HCT116 (cell line): ENCODE measurements at regions not wholly inside any gene's neighbourhood (a gene's known extent, or its start where the extent isn't known, plus 50 kb on each side); places are given as distances from the start of the nearest gene placed in this dataset.

Experiments used
- CTCF ChIP-seq, 3 experiments: fragments of 200-600 bp in 1 of 3; sonication (generic) in 1 of 3; IDR thresholded peaks in 2 of 3; conservative IDR thresholded peaks in 1 of 3; 2 replicates each; pipeline ENCODE4 v1.5.1; 2012 to 2017; ENCODE audit warnings: low read depth in 2 of 3, low read length in 2 of 3, antibody characterized with exemption in 1 of 3, borderline replicate concordance in 1 of 3, control low read depth in 1 of 3, mild to moderate bottlenecking in 1 of 3, mixed read lengths in 1 of 3, mixed run types in 1 of 3, moderate library complexity in 1 of 3; ENCODE audit not compliant: insufficient read depth in 1 of 3
- YY1 ChIP-seq: IDR thresholded peaks from 2 replicates; pipeline ENCODE4 v1.6.1; 2011; ENCODE audit warnings: low read length, low read depth, moderate library complexity, mild to moderate bottlenecking; ENCODE audit not compliant: insufficient replicate concordance; ENCODE audit errors: extremely low read depth

- TF ChIP-seq CTCF (IDR thresholded peaks at IDR 0.05 in 2 of 3, conservative IDR thresholded peaks at IDR 0.05 in 1 of 3; ENCODE audit: borderline replicate concordance in 1 of 3, insufficient read depth in 1 of 3, low read depth in 2 of 3, low read length in 2 of 3), result no peak
- TF ChIP-seq YY1, result no peak
Observed at GRCh38 chr5:125331987-125332598, 585.7 kb upstream of the ZNF608 start.
